NCI-H2227 treated with DMSO at 0.1 percent for 48 hours (cell line): ENCODE measurements at regions not wholly inside any gene's neighbourhood (a gene's known extent, or its start where the extent isn't known, plus 50 kb on each side); places are given as distances from the start of the nearest gene placed in this dataset.

ENCODE experiments used
- DNase-seq: peaks from one replicate; lab custom pipeline; 2025; lab: John Stamatoyannopoulos, UW

GRCh38 chr2:172204309-172204708 is 101.6 kb upstream of the DLX2 start:
- DNase-seq = no peak

GRCh38 chr2:172204762-172205161 is 102.1 kb upstream of the DLX2 start:
- no peak for DNase-seq

DNA sequence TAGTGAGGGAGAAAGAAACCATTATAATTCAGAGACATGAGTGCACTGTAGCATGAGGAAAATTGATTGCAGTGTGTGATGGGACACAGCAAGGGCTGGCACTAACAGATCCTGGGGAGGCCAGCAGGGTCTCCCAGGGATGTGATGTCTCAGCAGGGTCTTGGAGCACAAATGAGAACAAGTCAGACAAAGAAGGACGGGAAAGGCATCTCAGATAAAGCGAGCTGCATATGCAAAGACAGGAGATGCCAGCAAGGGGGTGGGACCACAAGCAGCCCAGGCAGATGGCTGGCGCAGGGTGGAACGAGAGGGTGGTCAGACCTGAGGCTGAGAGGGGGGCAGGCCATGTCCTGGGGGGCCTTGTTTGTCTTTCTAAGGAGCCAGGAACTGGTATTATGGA is 102.6 kb upstream of the DLX2 start:
- no peak for DNase-seq

DNA sequence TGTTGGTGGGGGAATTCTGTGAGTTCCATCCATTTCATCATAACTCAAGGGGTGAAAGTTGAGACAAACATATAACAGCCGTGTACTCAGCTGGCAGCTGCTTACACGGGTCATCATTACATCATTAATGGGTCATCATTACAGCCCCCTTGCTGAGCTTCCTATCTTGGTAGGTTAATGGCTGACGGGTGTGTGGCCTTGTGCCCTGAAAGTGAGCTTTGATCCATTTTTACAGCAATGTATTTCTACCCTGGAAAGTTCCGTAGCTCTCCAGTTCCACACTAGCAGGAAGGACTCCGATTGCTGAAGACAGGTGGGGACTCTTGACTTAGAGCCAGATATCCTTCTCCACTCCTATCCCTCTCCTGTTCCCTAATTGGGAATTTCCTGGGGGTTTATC is 105.2 kb upstream of the DLX2 start:
- no peak for DNase-seq

GRCh38 chr2:172208791-172209325 is 106.2 kb upstream of the DLX2 start:
- DNase-seq = no peak

DNA sequence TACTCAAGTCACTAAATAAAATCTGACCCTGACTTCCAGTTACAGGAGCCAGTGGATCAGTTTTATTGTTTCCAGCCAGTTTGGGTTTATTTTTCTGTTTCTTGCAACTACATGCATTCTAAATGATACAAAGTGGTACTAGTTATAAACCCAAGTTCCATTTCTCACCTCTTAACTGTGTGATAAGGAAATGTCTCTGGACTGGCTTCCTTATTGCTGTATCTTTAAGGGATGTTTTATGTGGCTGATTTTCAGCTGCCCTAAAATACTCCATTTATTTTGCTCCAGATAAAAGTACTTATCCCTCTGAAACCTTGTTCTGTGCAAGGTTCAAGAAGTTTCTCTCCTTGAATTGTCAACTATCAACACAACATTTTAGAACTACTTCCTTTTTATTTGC is 107.9 kb upstream of the DLX2 start:
- no peak for DNase-seq

DNA sequence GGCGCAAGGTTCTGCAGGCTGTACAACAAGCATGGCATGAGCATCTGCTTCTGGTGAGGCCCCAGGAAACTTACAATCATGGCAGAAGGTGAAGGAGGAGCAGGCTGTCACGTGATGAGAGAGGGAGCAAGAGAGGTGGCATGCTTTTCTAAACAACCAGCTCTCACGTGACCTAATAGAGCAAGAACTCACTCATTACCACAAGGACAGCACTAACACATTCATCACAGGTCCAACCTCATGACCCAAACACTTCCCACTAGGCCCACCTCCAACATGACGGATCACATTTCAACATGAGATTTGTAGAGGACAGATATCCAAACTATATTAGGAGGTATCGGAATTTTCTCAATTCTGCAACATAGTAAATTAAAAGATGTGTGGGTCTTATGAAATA is 108.8 kb upstream of the DLX2 start:
- no peak for DNase-seq

- no peak for DNase-seq
These were observed 110.6 kb upstream of the DLX2 start for GRCh38 chr2:172213116-172213860.

GRCh38 chr2:172214252-172214651 is 111.6 kb upstream of the DLX2 start:
- no peak for DNase-seq

DNA sequence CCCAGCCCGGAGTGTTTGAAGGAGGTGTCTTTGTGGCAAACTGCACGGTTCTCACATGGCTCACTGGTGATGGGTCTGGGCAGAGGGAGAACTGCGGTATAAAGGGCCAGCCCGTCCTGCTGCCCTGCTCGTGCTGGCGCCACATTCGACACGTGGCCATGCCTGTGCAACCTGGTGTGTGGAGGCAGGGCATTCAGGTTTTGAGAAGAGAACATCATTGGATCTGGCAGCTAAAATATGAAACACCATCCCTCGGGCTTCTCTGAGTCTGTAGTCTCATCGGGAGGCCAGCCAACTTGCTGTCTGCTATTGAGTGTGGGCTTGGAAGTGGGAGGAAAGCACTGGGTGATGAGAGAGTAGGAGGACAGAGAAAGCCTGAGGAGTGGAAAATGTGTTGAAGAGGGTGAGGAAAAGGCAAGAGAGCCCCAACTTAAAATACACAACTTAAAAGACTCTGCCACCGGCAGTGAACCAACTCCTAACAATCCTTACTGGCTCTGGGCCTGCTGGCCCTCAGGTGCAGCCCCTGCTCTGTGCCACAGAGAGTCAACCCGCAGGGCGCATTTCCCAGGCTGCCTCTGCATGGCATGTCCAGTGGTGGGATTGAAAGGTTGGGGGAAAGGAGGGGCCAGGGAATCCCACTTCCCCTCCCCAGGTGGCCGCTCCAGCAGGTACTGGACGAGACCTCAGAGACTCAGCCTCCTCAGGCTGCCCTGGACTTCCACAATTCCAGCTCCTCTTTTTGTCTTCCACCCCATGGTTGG is 112.7 kb upstream of the DLX2 start:
- no peak for DNase-seq

DNA sequence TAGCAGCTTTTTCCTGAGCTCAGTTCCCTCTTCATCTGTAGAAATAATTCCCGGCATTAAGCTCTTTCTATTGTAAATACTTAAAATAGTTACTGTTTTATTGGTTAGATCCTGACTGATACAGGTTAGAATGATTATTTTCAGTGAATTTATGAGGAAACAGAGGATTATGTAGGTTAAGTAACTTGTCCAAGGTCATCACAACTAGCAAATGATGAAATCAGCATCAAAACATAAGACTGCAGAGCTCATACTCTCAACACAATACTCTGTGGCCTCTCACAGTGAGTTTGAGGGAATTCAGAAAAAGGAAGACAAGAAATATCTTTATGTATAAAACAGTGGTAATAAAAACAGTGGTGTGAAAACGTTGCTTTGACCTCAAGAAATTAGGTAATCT is 113.2 kb upstream of the DLX2 start:
- DNase-seq = no peak

DNA sequence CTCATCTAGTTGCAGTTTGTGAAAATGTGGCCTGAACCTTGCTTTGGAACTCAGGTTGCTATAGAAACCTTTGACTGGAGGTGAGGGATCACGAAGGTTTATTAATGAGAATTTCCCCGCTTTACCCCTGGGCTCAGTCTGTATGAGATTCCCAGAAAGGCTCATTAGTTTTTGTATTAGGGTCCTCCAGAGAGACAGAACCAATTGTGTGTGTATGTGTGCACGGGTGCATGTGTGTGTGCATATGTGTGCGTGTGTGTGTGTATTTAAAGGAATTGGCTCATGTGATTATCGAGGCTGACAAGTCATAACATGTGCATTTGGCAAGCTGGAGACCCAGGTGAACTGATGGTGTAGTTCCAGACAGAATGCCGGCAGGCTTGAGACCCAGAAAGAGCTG is 113.8 kb upstream of the DLX2 start:
- DNase-seq = no peak

DNA sequence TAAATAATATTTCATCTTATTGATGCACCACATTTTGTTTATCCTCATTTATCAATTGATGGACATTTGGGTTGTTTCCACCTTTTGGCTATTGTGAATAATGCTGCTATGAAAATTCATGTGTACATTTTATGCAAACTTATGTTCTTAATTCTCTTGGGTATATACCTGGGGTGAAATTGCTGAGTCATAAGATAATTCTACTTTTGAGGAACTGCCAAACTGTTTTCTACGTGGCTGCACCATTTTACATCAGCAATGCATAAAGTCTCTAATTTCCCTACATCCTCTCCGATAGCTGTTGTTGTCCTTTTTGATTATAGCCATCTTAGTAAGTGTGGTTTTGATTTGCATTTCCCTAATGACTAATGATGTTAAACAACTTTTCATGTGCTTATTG is 116.5 kb upstream of the DLX2 start:
- no peak for DNase-seq

- no peak for DNase-seq
These were observed 117.4 kb upstream of the DLX2 start for GRCh38 chr2:172220121-172220520.

GRCh38 chr2:172223601-172224054 is 120.9 kb upstream of the DLX2 start:
- no peak for DNase-seq

GRCh38 chr2:172225786-172226185 is 123.1 kb upstream of the DLX2 start:
- DNase-seq = peak; percentile 30

- peak; percentile 9 for DNase-seq
These were observed 123.8 kb upstream of the DLX2 start for GRCh38 chr2:172226244-172227061.

DNA sequence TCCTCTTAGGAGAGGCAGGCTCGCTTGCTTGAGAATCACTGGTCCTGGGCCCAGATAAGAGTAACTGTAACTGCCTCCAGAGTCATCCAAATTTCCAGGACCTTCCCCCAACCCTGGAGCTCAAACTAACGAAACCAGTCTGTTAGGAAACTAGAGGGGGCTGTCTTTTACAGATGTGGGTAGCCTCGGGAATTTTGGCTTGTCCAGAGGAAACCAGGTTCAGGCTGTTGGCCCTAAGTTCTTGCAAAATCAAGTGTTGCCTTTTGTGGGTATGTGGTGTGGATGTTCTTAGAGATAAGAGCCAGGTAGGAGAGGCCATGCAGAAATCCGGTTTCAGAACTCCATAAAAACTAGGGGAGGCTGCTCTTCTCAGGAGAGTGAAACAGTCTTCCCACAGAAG is 125.0 kb upstream of the DLX2 start:
- DNase-seq = no peak

DNA sequence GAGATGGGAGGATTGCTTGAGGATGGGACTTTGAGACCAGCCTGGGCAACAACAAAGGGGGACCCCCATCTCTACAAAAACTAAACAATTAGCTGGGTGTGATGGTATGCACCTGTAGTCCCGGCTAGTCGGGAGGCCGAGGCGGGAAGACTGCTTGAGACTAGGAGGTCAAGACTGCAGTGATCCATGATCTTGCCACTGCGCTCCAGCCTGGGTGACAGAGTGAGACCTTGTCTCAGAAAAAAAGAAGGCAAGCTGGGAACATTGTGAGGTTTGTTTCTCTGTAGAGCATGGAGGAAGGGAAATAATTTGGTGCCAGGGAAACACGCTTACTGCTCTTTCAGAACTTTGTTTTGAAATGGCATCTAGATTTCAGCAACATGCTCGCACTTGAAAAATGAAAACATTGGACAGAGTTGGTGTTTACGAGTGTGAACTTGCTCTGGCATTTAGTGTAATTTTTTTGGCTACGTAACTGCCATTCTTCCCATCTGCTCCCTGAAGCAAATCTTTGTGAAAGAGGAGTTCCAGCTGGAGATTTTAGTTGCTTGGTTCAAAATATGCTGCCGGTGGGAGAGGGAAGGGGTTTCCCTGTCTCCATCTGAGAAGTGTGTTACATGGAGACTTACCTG is 125.6 kb upstream of the DLX2 start:
- DNase-seq = no peak

DNA sequence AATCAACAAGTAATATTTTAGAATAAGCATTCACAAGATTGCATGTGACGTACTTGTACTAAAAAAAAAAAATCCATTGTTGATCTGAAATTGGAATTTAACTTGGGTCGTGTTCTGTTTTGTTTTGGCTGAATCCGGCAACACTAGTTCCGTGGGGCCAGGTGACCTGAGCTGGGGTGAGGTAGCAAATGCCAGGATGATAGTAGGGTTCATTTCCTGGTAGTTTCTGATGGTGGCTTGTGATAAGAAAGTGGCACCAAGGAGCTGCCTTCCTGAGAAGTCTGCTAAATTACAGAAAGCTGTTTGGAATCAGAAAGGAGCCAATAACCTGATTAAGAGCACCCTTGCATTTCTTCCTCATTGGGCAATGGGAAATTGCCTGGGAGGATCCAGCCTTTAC is 126.4 kb upstream of the DLX2 start:
- DNase-seq = no peak

GRCh38 chr2:172230332-172230888 is 127.7 kb upstream of the DLX2 start:
- DNase-seq = no peak
